DND-41 (cell line): ENCODE measurements at regions not wholly inside any gene's neighbourhood (a gene's known extent, or its start where the extent isn't known, plus 50 kb on each side); places are given as distances from the start of the nearest gene placed in this dataset.
A peak's percentile ranks its signal among the peaks of the same experiment; 100 is the strongest.

Experiments used
- ATAC-seq: fragments of 200-7000 bp; cut with Tn5 transposase; 3 replicates; pipeline ENCODE4 v1.9.1; 2021; ENCODE audit warnings: low read depth; ENCODE audit not compliant: insufficient read depth
- DNase-seq: peaks from one replicate; pipeline ENCODE4 v3.0.0-alpha.2; 2020
- H2AFZ ChIP-seq: 2 replicates; pipeline ENCODE4 v1.6.0; 2012; ENCODE audit warnings: low read depth, low read length
- H3K27ac ChIP-seq: 2 replicates; pipeline ENCODE4 v1.5.1; 2012; ENCODE audit warnings: low read length, inconsistent platforms
- H3K27me3 ChIP-seq: fragments of 200-600 bp; sonication (generic); 2 replicates; pipeline ENCODE4 v1.6.0; 2012; ENCODE audit warnings: low read length, mild to moderate bottlenecking, inconsistent platforms; ENCODE audit not compliant: insufficient read depth, poor library complexity
- H3K36me3 ChIP-seq: 2 replicates; pipeline ENCODE4 v1.5.1; 2012; ENCODE audit warnings: low read length, inconsistent platforms; ENCODE audit not compliant: insufficient read depth
- H3K4me1 ChIP-seq: 2 replicates; pipeline ENCODE4 v1.5.1; 2012; ENCODE audit warnings: mild to moderate bottlenecking, low read length; ENCODE audit not compliant: insufficient read depth
- H3K4me2 ChIP-seq: 2 replicates; pipeline ENCODE4 v1.6.0; 2012; ENCODE audit warnings: mild to moderate bottlenecking, moderate library complexity, low read length, inconsistent platforms; ENCODE audit not compliant: insufficient read depth
- H3K4me3 ChIP-seq, 2 experiments: fragments of 200-600 bp in 1 of 2; shearing (Covaris generic) in 1 of 2; 2 replicates each; pipeline ENCODE4 v1.5.1; 2012 to 2016; ENCODE audit warnings: inconsistent platforms in 2 of 2, low read length in 2 of 2, mild to moderate bottlenecking in 2 of 2, low read depth in 1 of 2, moderate library complexity in 1 of 2
- H3K79me2 ChIP-seq: 2 replicates; pipeline ENCODE4 v1.6.0; 2012; ENCODE audit warnings: low read length, inconsistent platforms; ENCODE audit not compliant: insufficient read depth
- H3K9ac ChIP-seq: 2 replicates; pipeline ENCODE4 v1.6.0; 2012; ENCODE audit warnings: low read depth, mild to moderate bottlenecking, inconsistent platforms, low read length, moderate library complexity
- H3K9me3 ChIP-seq: 2 replicates; pipeline ENCODE4 v1.5.1; 2012; ENCODE audit warnings: low read length, moderate library complexity, mild to moderate bottlenecking, inconsistent platforms; ENCODE audit not compliant: insufficient read depth, severe bottlenecking
- H4K20me1 ChIP-seq: 2 replicates; pipeline ENCODE4 v1.6.0; 2012; ENCODE audit warnings: low read length; ENCODE audit not compliant: insufficient read depth
- CTCF ChIP-seq: IDR thresholded peaks from 2 replicates; pipeline ENCODE4 v1.5.1; 2012; ENCODE audit warnings: borderline replicate concordance, low read length, moderate library complexity, mild to moderate bottlenecking; ENCODE audit not compliant: poor library complexity, severe bottlenecking; ENCODE audit errors: extremely low read depth
- EZH2 ChIP-seq: IDR thresholded peaks from 3 replicates; pipeline ENCODE4 v1.6.1; 2012; ENCODE audit warnings: borderline replicate concordance, low read depth, mild to moderate bottlenecking, moderate library complexity, low read length, inconsistent platforms; ENCODE audit not compliant: severe bottlenecking

GRCh38 chr2:8514274-8514662 lies 167.6 kb upstream of the ID2 start:
- no peaks in the 10 kb centered on the region for H3K27me3 ChIP-seq
- DNase-seq (no peak), ATAC-seq (no peak)
- H3K9me3 ChIP-seq, result peaks cover 15% of the 10 kb centered on the region
- no peak overlapping the region for H3K4me2 ChIP-seq
- TF ChIP-seq CTCF (no peak), EZH2 (no peak)
- H3K4me1 ChIP-seq, result peaks cover 41% of the 10 kb centered on the region
- H3K36me3 ChIP-seq, result no peaks in the 10 kb centered on the region
- no peak overlapping the region for H2AFZ ChIP-seq
- H3K27ac ChIP-seq, result peak overlapping the region; percentile 34
- H3K9ac ChIP-seq, result no peak overlapping the region
- H3K79me2 ChIP-seq, result no peaks in the 10 kb centered on the region
- no peaks in the 10 kb centered on the region for H4K20me1 ChIP-seq
- H3K4me3 ChIP-seq, result no peak overlapping the region; a peak in 1 of 4 replicates

- Histone ChIP-seq H3K4me1 (peaks cover 49% of the 10 kb centered on the region), H3K9me3 (peaks cover 11% of the 10 kb centered on the region), H3K4me3 (peak overlapping the region in 1 of 2 experiments; percentile 14; a peak in 1 of 4 replicates), H3K27ac (peak overlapping the region; percentile 67), H2AFZ (no peak overlapping the region), H3K79me2 (no peaks in the 10 kb centered on the region), H3K27me3 (no peaks in the 10 kb centered on the region), H3K36me3 (no peaks in the 10 kb centered on the region), H3K9ac (no peak overlapping the region), H3K4me2 (peak overlapping the region; percentile 45), H4K20me1 (no peaks in the 10 kb centered on the region)
- peak; percentile 84 for ATAC-seq
- no peak for TF ChIP-seq CTCF
- TF ChIP-seq EZH2, result no peak
- peak; percentile 76 for DNase-seq
Measured at GRCh38 chr2:8514796-8515758, 166.8 kb upstream of the ID2 start.

GRCh38 chr2:8515864-8516533 lies 165.9 kb upstream of the ID2 start:
- H3K4me3 ChIP-seq, result no peak overlapping the region
- peak; percentile 68 for DNase-seq
- peak overlapping the region; percentile 45 for H3K4me2 ChIP-seq
- H3K27ac ChIP-seq, result peak overlapping the region; percentile 67
- ATAC-seq, result peak; percentile 44
- peak; percentile 44 for TF ChIP-seq CTCF
- TF ChIP-seq EZH2, result no peak
- H3K4me1 ChIP-seq, result peaks cover 52% of the 10 kb centered on the region
- no peaks in the 10 kb centered on the region for H3K36me3 ChIP-seq
- H3K27me3 ChIP-seq, result no peaks in the 10 kb centered on the region
- no peaks in the 10 kb centered on the region for H3K79me2 ChIP-seq
- no peak overlapping the region for H2AFZ ChIP-seq
- no peaks in the 10 kb centered on the region for H4K20me1 ChIP-seq
- H3K9me3 ChIP-seq, result peaks cover 5% of the 10 kb centered on the region
- H3K9ac ChIP-seq, result no peak overlapping the region
